PC-9 (cell line): ENCODE measurements at regions not wholly inside any gene's neighbourhood (a gene's known extent, or its start where the extent isn't known, plus 50 kb on each side); places are given as distances from the start of the nearest gene placed in this dataset.

ENCODE experiments used
- BruUV-seq: library from RNA; stranded (reverse); fragments of 400-500 nt; replicated peaks from 2 replicates; lab custom pipeline; 2021; lab: Mats Ljungman, UMichigan
- CTCF ChIA-PET: fragments of 300-600 bp; sonication (Branson Sonifier 250); formaldehyde crosslinking; loops from one replicate; lab custom pipeline; 2022; ENCODE audit warnings: antibody characterized with exemption; lab: Charles Lee
- POLR2A ChIA-PET: fragments of 300-600 bp; sonication (Branson Sonifier 250); formaldehyde crosslinking; loops from one replicate; lab custom pipeline; 2022; ENCODE audit warnings: antibody characterized with exemption; ENCODE audit not compliant: unreplicated experiment; lab: Charles Lee
- DNase-seq, 2 experiments: peaks; one replicate each; pipeline versions ENCODE4 v3.0.0 to v3.0.0-alpha.2; 2015 to 2022; ENCODE audit warnings: mixed read lengths in 1 of 2
- H2AFZ ChIP-seq: fragments of 200-600 bp; sonication (generic); 2 replicates; pipeline ENCODE4 v1.8.1; 2017; ENCODE audit warnings: antibody characterized with exemption
- H3F3A ChIP-seq: fragments of 200-600 bp; sonication (generic); 2 replicates; pipeline ENCODE4 v1.8.1; 2017; ENCODE audit warnings: antibody characterized with exemption, mild to moderate bottlenecking, low read depth; ENCODE audit not compliant: insufficient read depth
- H3K27ac ChIP-seq: fragments of 200-600 bp; sonication (generic); 2 replicates; pipeline ENCODE4 v1.6.1; 2016; ENCODE audit warnings: mixed run types
- H3K27me3 ChIP-seq: fragments of 200-600 bp; sonication (generic); 2 replicates; pipeline ENCODE4 v1.6.1; 2016; ENCODE audit warnings: low read depth, mixed run types; ENCODE audit not compliant: insufficient read depth
- H3K36me3 ChIP-seq: fragments of 200-600 bp; sonication (generic); 2 replicates; pipeline ENCODE4 v1.6.1; 2016; ENCODE audit warnings: low read depth, mixed run types
- H3K4me1 ChIP-seq: fragments of 200-600 bp; sonication (generic); replicated peaks from 2 replicates; pipeline ENCODE4 v1.6.1; 2016; ENCODE audit warnings: mixed run types; ENCODE audit not compliant: insufficient read depth
- H3K4me2 ChIP-seq: fragments of 200-600 bp; sonication (generic); 2 replicates; pipeline ENCODE4 v1.6.1; 2017; ENCODE audit warnings: mixed run types
- H3K4me3 ChIP-seq: fragments of 200-600 bp; sonication (generic); 2 replicates; pipeline ENCODE4 v1.6.1; 2016; ENCODE audit warnings: mixed run types
- H3K79me2 ChIP-seq: fragments of 200-600 bp; sonication (generic); 2 replicates; pipeline ENCODE4 v1.6.1; 2017; ENCODE audit warnings: low read depth, mixed run types
- H3K9me2 ChIP-seq: fragments of 200-600 bp; sonication (generic); 2 replicates; pipeline ENCODE4 v1.8.1; 2017; ENCODE audit warnings: mild to moderate bottlenecking; ENCODE audit not compliant: insufficient read depth
- H3K9me3 ChIP-seq: fragments of 200-600 bp; sonication (generic); 2 replicates; pipeline ENCODE4 v1.8.1; 2016; ENCODE audit warnings: low read depth; ENCODE audit not compliant: insufficient read depth
- H4K20me1 ChIP-seq: fragments of 200-600 bp; sonication (generic); 2 replicates; pipeline ENCODE4 v1.8.1; 2017; ENCODE audit not compliant: insufficient read depth
- EZH2 ChIP-seq: fragments of 200-600 bp; sonication (generic); IDR thresholded peaks from 2 replicates; pipeline ENCODE4 v1.8.0; 2017; ENCODE audit warnings: antibody characterized with exemption, low read depth
- intact Hi-C: fragments of 100-400 bp; cut with micrococcal nuclease; formaldehyde crosslinking; loops from one replicate; pipeline ENCODE4 v1.10.0; 2022; ENCODE audit not compliant: unreplicated experiment
- TF ChIP-seq, protein P1 (sequence below): fragments of 200-600 bp; sonication (generic); conservative IDR thresholded peaks from 2 replicates; pipeline ENCODE4 v1.6.1; 2017; ENCODE audit warnings: mixed run types, antibody characterized with exemption, mild to moderate bottlenecking, moderate library complexity

- Histone ChIP-seq H3K4me3 (no peak overlapping the region), H3F3A (no peaks in the 10 kb centered on the region), H3K36me3 (no peaks in the 10 kb centered on the region), H3K79me2 (no peaks in the 10 kb centered on the region), H3K4me1 (no peaks in the 10 kb centered on the region), H3K27me3 (no peaks in the 10 kb centered on the region), H3K27ac (no peak overlapping the region), H2AFZ (no peak overlapping the region), H3K9me2 (no peaks in the 10 kb centered on the region), H3K4me2 (no peak overlapping the region), H4K20me1 (no peaks in the 10 kb centered on the region), H3K9me3 (no peaks in the 10 kb centered on the region)
- intact Hi-C loops: no loop called here
- CTCF ChIA-PET: no interaction called here
- no TSS peak for BruUV-seq
- no peak for DNase-seq
- POLR2A ChIA-PET: no interaction called here
- TF ChIP-seq, protein P1, sequence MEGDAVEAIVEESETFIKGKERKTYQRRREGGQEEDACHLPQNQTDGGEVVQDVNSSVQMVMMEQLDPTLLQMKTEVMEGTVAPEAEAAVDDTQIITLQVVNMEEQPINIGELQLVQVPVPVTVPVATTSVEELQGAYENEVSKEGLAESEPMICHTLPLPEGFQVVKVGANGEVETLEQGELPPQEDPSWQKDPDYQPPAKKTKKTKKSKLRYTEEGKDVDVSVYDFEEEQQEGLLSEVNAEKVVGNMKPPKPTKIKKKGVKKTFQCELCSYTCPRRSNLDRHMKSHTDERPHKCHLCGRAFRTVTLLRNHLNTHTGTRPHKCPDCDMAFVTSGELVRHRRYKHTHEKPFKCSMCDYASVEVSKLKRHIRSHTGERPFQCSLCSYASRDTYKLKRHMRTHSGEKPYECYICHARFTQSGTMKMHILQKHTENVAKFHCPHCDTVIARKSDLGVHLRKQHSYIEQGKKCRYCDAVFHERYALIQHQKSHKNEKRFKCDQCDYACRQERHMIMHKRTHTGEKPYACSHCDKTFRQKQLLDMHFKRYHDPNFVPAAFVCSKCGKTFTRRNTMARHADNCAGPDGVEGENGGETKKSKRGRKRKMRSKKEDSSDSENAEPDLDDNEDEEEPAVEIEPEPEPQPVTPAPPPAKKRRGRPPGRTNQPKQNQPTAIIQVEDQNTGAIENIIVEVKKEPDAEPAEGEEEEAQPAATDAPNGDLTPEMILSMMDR: no peak
- no peak for TF ChIP-seq EZH2
Observed at GRCh38 chr13:75231235-75231634, 250.7 kb downstream of the TBC1D4 start.

GRCh38 chr13:75226733-75227435 lies 255.1 kb downstream of the TBC1D4 start:
- no peak overlapping the region for H3K4me2 ChIP-seq
- no peaks in the 10 kb centered on the region for H3F3A ChIP-seq
- no peaks in the 10 kb centered on the region for H3K27me3 ChIP-seq
- intact Hi-C loops: no loop called here
- H4K20me1 ChIP-seq: no peaks in the 10 kb centered on the region
- no TSS peak for BruUV-seq
- no peaks in the 10 kb centered on the region for H3K9me3 ChIP-seq
- DNase-seq: no peak
- ChIA-PET POLR2A (no interaction called here), CTCF (no interaction called here)
- TF ChIP-seq, protein P1: no peak
- no peak for TF ChIP-seq EZH2
- no peaks in the 10 kb centered on the region for H3K36me3 ChIP-seq
- H3K9me2 ChIP-seq: no peaks in the 10 kb centered on the region
- no peak overlapping the region for H2AFZ ChIP-seq
- H3K4me1 ChIP-seq: no peaks in the 10 kb centered on the region
- H3K79me2 ChIP-seq: no peaks in the 10 kb centered on the region
- no peak overlapping the region for H3K4me3 ChIP-seq
- H3K27ac ChIP-seq: no peak overlapping the region

- no peak overlapping the region for H2AFZ ChIP-seq
- ChIA-PET POLR2A (no interaction called here), CTCF (interaction anchor here (0.5 kb wide), 1 partner anchor 317 kb away, joined by 3 read pairs; no protein-coding TSS in a partner anchor)
- H3K9me2 ChIP-seq: no peaks in the 10 kb centered on the region
- H3K4me1 ChIP-seq: no peaks in the 10 kb centered on the region
- H3K27me3 ChIP-seq: no peaks in the 10 kb centered on the region
- H3K4me3 ChIP-seq: no peak overlapping the region
- H3K27ac ChIP-seq: no peak overlapping the region
- no peaks in the 10 kb centered on the region for H3K9me3 ChIP-seq
- peak in 1 of 2 experiments; percentile 55 for DNase-seq
- TF ChIP-seq EZH2: no peak
- TF ChIP-seq, protein P1: no peak
- no peaks in the 10 kb centered on the region for H3K79me2 ChIP-seq
- no peaks in the 10 kb centered on the region for H3F3A ChIP-seq
- H4K20me1 ChIP-seq: no peaks in the 10 kb centered on the region
- BruUV-seq: no TSS peak
- H3K4me2 ChIP-seq: no peak overlapping the region
- H3K36me3 ChIP-seq: no peaks in the 10 kb centered on the region
- intact Hi-C loops: no loop called here
Observed at GRCh38 chr13:75226092-75226491, 255.9 kb downstream of the TBC1D4 start.
